GM19023 (cell line): ENCODE measurements at regions not wholly inside any gene's neighbourhood (a gene's known extent, or its start where the extent isn't known, plus 50 kb on each side); places are given as distances from the start of the nearest gene placed in this dataset.

Experiments used
- ATAC-seq: cut with Tn5 transposase; IDR thresholded peaks from one replicate; pipeline ENCODE4 v1.9.1; 2021; ENCODE audit warnings: mild to moderate bottlenecking, moderate library complexity; ENCODE audit not compliant: unreplicated experiment

DNA sequence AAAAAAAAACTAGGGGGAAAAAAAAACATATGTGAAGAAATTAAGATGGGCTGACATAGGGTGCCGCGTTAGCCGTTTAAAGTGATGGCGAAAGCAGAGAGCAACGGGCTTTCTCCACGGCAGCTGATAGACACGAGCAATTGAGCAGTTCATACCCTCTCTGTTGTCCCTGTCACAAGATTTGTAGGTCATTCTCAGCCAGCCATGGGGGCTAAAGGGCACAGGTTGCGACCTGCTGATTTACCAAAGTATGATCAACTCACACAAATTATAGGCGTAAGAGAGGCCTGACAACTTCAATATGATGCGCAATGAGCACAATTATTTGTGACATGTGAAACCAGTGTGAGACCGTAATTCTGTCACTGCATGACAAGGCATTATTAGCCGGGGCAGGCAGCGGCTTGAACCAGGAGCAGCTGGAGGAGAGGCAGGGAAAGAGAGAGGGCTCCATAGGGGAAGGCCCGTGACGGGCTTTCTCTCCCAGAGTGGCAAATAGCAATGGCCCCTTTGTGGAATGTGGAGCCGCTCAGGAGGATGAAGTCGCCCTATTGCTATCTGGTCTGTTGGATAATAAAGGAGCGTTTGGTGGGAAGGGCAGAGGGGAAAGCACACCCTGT is 195.1 kb upstream of the HABP2 start:
- no peak for ATAC-seq

DNA sequence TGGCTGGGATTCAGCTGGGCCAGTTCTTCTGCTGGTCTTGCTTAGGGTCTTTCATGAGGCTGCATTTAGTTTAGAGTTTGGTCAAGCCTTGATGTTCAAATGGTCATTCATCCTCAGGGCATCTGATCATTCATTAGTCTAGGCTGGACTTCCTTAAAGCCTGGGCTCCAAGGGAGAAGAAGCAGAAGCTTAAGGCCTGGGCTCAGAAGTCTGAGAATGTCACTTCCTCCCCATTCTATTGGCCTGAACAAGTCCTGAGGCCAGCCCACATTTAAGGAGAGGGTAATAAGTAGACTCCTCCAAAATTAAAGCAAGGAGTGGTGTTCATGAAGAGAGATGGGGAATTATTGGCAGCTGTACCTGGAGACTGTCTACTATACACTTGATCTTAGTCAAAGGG is 193.2 kb upstream of the HABP2 start:
- no peak for ATAC-seq

DNA sequence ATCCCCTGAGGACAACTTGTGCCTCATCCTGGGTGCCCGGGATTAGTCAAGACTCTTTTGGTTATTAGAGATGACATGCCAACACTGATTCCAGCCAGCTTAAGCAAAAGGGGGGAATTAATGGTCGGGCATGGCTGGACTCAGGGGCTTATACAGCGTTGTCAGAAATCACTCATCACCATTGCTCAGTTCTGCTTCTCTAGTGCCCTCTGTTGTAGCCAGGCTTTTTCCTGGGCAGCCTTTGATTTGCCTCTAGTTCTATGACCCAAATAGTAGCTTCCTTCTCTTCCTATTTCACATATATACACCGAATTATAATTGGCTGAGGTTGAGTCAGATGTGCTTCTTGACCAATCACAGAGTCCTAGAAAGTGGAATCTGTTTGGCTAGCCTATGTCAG is 192.0 kb upstream of the HABP2 start:
- no peak for ATAC-seq

DNA sequence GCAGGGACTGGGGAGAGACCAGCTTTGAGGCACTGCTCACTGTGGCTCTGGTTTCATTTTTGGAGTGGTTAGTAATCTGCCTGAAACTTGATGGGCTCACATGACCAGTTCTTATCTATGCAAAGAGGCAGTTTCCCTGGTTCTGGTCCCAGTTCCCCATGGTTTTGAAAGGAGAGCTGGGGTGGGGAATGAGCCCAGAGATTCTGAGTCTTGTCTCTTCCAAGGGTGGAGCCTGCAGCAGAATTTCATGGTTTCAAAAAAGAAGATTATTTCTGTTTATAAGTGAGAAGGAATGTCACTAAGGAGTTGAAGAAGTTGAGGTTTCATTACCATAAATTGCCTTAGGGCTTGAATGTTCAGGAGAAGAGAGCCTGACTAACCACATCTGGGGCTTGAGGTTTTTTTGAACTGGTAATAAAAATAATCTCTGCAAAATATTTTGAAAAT is 190.2 kb upstream of the HABP2 start:
- no peak for ATAC-seq

DNA sequence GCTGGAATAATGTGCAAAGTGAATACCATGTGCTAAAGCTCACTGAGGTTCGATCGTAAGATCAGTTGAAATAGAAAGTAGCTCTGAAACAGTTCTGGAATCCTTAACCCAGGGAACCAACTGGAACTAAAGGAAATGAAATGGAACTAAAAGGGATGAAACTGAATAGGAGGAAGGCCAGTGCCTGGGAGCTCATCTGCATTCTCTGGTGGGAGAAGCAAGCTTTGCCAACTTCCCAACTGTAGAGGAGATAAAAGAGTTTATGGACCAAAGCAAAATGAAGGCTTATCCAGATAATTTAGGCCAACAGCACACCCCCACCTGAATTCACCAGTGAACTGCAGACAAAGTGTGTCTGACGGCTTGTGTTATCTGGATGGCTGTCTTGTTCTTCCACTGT is 188.6 kb upstream of the HABP2 start:
- no peak for ATAC-seq

DNA sequence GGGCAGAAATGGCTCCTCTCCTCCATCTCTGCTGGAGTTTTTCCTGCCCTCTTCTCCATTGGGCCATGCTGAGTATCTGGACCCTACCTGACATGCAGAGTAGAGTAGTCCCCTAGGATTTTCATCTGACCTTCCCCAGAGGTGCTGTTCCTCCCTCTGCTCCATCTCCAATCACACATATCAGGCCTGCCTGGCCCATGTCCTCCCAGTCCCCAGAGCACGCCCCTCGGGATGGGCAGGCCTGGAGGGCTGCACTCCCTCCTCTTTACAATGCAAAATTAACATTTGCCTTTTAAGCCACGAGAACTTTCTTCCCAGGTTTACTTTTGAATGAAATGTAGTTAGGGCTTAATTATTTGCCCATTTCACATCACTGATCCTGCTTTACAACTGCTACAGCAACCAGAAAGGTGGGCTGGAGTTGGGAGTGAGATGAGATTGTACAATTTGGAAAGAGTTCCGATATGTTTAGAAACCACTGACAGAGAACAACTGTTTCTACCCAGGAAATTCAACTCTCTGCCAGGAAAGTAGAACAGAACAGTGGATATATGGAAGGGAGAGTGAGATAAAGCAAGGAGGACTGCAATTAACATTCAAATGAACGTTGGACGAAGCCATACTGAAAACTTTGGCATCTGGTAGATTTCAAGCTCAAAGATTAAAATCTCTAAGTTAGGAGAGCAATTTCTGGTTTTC is 184.0 kb upstream of the HABP2 start:
- no peak for ATAC-seq

DNA sequence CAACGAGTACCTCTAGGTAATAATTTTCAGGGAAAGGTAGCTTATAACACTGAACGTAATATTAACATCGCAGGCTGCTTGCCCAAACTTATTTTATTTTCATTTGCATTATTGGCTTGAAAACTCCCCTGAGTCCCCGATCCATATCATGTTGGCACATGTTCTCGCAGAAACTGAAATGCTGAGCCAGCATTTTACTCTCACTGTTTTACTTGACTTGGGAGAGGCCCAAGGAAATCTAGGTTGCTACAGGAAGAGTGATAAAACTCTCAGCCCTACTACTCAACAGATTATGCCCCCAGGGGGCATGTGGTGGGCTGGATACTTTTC is 183.5 kb upstream of the HABP2 start:
- no peak for ATAC-seq

DNA sequence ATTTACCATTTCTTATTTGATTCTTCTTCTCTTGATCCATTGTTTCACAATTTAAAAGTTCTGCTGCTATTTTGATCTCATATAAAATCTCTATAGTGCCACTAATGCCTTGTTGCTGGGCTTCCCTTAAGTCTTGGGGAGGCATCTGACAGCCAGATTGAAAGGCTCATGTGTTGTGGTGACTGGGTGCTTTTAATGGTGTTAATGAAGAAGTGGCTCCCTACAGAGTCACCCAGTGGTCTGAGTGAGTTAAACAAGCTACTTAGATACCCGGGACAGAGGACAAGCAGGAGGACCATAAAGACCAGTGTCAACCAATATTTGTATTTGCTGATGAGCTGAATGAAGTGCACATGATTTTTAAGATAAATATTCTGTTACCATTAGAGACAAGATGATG is 176.4 kb upstream of the HABP2 start:
- ATAC-seq: no peak

DNA sequence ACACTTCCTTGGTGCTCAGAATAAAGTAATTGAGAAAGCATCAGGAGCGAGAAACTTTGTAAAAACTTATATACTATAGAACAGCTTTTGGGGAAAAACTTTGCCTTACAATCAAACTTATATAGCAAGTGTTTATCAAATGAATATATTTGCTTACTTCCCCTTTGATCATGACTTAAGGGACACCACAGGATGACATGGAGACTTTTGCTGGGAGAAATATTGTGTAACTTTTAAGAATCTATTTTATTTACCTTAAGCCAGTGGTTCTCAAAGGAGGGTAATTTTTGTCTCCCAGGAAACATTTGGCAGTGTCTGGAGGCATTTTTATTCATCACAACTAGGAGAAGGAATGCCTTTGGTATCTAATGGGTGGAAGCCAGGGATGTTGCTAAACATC is 173.8 kb upstream of the HABP2 start:
- no peak for ATAC-seq

DNA sequence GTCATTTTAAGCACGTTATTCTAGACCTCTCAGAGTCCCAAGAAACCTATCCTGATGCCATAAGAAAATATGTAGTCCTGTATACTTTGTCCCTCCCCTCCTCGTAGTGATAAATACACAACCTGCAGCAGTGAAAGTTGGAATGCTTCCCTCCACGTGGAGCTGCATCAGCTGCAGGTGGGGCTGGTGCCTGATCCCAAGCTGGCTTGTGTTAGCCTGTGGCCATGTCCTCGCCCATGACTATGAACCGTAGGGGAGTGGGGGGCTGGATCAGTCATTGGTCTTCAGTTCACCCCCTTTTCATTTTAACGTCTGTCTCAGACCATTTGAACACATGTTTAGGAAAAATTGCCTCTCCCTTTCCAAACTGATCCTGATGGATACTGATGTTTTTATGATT is 171.4 kb upstream of the HABP2 start:
- no peak for ATAC-seq

DNA sequence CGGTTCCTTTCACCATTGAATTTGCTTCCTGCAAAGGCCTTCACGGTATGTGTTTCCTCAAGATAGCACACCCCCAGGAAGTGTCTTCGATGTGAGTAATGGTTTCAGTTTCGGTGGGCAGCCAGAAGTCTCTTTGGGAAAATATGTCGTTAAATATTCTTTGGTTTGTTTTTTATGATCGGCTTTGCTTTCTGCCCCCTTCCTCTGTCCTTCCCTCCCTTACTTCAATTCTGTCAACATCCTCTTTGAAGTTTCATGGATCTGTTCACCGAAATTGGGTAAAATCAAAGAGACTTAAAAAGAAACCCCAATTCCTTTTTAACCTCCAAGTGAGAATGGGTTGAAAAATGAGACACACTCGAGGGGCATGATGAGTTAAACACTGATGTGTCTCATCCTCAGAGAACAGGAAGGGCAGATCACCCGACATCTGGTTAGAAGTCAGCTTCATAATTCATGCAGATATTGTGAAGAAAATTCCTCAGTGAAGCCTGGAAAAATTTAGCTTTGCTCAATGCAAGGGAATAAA is 170.8 kb upstream of the HABP2 start:
- ATAC-seq: peak; percentile 46

DNA sequence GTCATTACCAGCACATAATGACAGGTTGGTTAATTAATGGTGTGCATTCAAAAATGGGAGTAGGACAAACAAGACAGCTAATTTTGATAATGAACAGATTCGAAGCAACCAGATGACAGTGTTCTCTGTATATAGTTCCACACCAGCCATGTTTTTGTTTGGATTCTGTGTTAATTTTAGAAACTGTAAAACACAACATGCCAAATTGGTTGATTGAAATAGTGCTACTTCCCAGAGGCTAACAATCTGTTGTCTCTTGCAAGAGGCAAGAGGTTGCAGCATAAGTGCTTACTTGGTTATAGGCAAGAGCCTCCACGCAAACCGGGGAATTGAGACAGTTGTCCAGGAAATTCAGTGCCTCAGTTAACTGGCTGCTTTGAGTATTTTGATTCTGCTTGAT is 170.2 kb upstream of the HABP2 start:
- no peak for ATAC-seq

DNA sequence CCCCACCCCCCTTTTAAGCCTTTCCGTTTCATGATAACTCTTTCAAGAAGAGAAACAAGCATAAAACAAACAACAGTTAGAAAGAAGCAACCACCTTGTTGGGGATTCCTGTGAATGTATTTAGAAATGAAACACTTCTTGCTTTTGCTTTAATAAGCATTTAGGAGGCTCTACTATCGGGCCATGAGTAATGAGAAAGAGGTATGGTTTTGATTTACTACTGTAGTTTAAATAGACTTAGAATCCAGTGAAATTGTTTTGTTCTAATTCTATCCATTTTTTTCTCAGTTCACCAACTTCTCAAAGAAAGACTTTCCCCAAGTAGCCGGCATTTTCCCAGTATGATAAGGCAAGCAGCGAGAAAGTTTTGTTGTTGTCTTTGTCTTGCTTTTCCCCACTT is 168.7 kb upstream of the HABP2 start:
- no peak for ATAC-seq

DNA sequence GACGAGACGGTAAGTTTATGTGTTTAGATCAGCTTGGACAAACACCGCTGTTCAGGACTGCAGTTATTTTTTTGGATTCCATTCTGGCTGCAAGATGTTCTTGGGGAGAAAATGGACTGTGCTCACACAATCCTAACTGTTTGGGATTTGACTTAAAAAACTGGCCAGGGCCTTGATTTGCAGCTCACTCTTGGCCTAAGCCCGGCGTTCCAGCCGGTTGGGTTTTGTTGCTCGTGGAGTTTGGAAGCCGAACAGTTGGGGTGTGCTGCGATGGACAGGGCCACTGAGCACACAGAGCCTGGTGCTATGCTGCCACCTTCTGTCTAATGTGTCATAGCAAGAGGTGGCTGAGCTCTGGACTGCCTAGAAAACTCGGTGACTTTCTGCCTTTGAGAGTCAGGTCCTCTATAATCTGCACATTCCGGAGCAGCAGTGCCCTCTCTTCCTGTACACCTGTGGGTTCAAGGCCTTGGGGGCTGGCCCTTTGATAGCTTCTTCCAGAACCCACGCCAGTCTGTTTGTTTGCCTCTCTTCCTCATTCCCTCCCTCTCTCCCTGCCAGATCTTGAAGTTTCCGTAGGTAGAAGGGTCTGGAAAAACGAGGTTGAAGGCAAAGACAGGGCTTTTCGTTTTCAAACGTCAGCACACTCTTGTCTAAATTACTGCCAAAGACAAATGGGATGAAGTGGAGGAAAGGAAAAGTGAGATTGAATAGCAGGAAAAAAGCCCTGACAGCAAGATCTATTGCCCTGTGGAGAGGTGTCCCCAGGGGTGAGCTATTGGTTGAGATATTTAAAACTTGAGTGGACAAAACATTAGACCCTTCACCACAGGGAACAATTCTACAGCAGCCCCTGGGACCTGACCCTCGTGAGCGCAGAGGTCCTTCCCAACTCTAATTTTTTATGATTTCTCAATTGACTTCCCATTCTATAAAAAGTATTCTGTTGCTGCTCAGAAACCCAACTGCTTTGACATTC is 167.5 kb upstream of the HABP2 start:
- peak; percentile 86 for ATAC-seq

DNA sequence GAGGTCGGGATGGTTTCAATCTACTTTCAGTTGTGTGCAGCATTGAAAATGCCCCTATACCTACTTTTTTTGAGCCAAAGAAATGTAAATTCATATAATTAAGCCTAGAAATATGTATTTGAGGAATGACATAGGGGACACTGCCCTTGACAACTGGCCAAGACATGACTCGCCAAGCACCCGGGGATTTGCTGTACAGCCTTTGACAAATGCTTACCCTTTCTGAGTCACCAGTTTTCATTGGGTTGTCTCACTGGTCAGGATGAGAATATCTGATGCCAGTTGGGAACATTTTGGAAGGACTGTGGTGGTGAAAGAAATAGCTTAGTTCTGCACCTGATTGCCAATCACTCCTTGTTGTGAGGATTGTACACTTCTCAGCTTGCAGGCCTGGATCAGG is 166.8 kb upstream of the HABP2 start:
- ATAC-seq: no peak

DNA sequence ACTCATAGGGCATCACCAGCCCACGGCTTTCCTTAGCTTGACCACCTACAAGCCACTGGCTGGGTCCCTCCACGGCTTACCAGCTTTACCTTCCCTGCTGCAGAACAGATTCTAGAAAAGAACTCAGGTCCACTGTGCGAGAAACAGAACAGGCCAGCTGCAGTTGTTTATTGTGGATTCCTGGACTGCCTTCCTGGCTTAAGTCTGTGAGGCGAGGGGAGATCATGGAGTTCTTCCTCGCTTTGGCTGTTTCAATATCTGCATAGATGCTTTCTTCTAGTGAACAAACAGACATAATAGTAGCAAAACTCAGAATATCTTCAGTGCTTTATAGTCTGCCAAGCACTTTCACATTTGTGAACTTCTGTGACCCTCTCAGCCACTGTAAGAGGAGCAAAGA is 162.9 kb upstream of the HABP2 start:
- ATAC-seq: no peak

DNA sequence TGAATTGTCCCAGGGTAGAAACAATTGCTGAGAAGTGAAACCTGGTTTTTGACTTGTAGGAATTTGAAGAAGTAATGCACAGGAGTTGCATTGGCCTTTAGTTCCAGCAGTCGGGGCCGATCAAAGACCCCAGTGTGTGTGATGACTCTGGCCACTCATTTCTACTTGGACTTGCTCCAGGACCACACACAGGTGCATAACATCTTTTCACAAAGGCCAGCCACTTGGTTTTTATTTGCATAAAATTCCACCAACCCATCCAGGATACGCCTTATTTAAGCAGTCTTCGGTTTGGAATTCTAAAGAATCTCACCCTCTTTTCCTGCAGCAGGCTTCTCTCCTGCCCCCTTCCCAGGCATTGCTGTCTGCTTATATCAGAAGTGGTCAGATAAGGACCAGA is 162.0 kb upstream of the HABP2 start:
- ATAC-seq: no peak

DNA sequence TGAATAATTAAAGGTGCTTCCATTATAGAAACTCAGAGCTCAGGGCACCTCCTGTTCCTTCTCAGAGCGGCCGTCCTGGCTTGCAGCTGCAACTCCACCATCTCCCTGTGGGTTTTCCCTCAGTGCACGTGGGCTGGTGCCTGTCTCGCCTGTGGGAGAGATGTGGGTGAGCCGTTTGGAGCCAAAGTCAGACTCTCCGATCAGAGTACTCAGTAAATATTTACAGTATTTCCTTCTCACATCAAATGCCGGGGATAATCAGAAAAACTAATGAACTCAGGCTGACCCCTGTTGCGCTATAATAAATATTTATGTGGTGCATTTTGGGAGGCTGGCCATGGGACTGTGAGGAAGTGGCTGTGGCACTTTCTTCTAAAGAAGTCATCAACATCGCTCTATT is 155.8 kb upstream of the HABP2 start:
- no peak for ATAC-seq

DNA sequence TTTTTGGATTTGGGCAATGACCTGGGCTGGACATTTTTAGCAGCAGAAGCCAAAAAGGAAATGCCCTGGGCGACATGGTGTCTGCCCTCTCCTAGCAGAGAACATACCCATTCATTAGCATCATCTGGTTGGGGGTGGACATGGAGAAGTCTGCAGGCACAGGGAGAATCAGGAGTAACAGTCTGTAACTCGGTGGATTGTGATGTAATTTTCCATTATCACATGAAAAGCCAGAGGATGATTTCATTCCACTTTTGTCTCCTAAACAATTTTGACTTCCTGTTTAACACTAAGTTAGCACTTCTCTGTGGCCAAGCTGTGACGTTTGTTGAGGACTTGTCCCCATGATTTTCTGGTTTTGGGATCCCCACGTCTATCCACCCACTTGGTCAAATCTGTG is 153.8 kb upstream of the HABP2 start:
- no peak for ATAC-seq

DNA sequence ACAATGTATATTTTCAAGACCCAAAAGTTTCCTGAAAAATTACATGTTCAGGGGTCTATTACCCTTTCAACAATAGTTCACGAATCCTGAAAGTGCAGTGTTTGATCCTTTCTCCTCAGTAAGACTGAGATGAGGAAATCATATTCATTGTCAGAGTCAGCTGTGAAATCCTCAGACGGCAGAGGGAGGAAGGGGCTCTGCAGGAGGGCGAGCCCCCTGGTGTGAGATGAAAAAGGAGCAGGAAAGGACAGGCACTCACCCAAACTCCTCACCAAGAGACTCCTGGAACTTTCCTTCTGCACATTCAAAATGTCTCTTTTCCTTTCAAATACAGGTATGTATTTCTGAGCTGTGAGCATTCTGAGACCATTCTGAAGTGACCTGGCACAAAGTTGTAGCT is 150.3 kb upstream of the HABP2 start:
- ATAC-seq: no peak

DNA sequence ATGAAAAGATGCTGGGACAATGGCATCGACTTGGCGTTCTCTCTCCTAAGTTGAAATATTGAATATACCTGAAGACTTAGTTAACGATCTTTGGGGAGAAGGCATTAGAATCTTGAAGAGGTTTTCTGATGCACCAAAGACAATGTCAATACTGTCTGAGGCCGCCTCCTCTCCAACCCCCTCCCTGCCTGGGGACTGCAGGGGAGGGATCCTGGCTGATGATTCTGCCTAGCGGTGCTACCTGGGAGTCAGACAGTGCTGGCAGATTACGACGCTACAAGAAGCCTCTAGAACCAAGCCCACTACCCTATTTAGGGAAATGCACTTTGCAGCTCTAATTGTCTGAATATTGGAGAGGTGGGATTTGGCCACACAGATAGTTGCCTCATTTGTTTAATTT is 145.6 kb upstream of the HABP2 start:
- no peak for ATAC-seq

DNA sequence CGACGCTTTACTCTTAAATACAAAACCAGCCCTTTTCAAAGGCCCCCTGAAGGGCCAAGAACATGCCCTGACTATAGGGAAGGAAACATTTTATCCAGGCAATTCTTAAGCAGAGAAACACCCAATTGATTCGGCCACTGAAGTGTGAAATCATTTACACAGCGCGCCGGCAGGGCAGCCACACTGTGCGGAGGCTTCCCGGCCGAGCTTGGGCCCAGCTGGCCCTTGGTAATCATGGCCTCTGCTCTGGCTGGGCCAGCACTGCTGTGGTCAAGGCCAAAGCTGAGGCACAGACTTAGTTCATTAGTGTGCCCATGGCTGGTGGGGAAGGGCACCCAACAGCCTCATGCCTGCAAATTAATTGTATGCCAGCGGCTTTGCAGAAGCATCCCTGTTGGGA is 143.7 kb upstream of the HABP2 start:
- no peak for ATAC-seq
